WTC11 (cell line): ENCODE measurements at regions not wholly inside any gene's neighbourhood (a gene's known extent, or its start where the extent isn't known, plus 50 kb on each side); places are given as distances from the start of the nearest gene placed in this dataset.

ENCODE experiments used
- ATAC-seq: fragments of 200-7000 bp; cut with Tn5 transposase; 2 replicates; pipeline ENCODE4 v1.10.0; 2021; ENCODE audit warnings: mild to moderate bottlenecking, moderate library complexity
- CTCF ChIA-PET: fragments of 300-600 bp; sonication (Branson Sonifier 250); formaldehyde crosslinking; loops from one replicate; lab custom pipeline; 2021; ENCODE audit warnings: antibody characterized with exemption; lab: Charles Lee
- POLR2A ChIA-PET: fragments of 350-600 bp; sonication (Branson Sonifier 250); formaldehyde crosslinking; loops from one replicate; lab custom pipeline; 2021; ENCODE audit warnings: antibody characterized with exemption; lab: Charles Lee
- DNase-seq: peaks from one replicate; pipeline ENCODE4 v3.0.0; 2021; ENCODE audit warnings: low spot score
- H3K27ac Mint-ChIP-seq: 2 replicates; pipeline ENCODE4 v1.8.0; 2021; ENCODE audit warnings: mixed read lengths
- H3K27me3 Mint-ChIP-seq: 2 replicates; pipeline ENCODE4 v1.8.0; 2021; ENCODE audit warnings: low read depth, mild to moderate bottlenecking, moderate library complexity, mixed read lengths
- H3K36me3 Mint-ChIP-seq: 2 replicates; pipeline ENCODE4 v1.8.0; 2021; ENCODE audit warnings: mixed read lengths
- H3K4me1 Mint-ChIP-seq: 2 replicates; pipeline ENCODE4 v1.8.0; 2022; ENCODE audit warnings: mixed read lengths
- H3K4me3 Mint-ChIP-seq: 2 replicates; pipeline ENCODE4 v1.8.0; 2021; ENCODE audit warnings: mild to moderate bottlenecking, moderate library complexity, mixed read lengths
- H3K9me3 Mint-ChIP-seq: 2 replicates; pipeline ENCODE4 v1.8.0; 2021; ENCODE audit warnings: mixed read lengths
- E2F1 ChIP-seq: sonication (generic); formaldehyde crosslinking; IDR thresholded peaks from 2 replicates; pipeline ENCODE4 v1.8.0; 2022; ENCODE audit warnings: mild to moderate bottlenecking, missing genetic modification reagents
- E2F4 ChIP-seq: sonication (generic); formaldehyde crosslinking; IDR thresholded peaks from 2 replicates; pipeline ENCODE4 v1.8.1; 2022; ENCODE audit warnings: low read depth, mild to moderate bottlenecking, moderate library complexity, missing genetic modification reagents, borderline replicate concordance
- ESRRA ChIP-seq: sonication (generic); formaldehyde crosslinking; IDR thresholded peaks from 2 replicates; pipeline ENCODE4 v1.8.1; 2022; ENCODE audit warnings: mild to moderate bottlenecking, missing genetic modification reagents, borderline replicate concordance
- ETV6 ChIP-seq: sonication (generic); formaldehyde crosslinking; IDR thresholded peaks from 2 replicates; pipeline ENCODE4 v1.8.1; 2022; ENCODE audit warnings: mild to moderate bottlenecking, missing genetic modification reagents
- FOXP1 ChIP-seq: sonication (generic); formaldehyde crosslinking; IDR thresholded peaks from 2 replicates; pipeline ENCODE4 v1.8.0; 2022; ENCODE audit warnings: missing genetic modification reagents, mild to moderate bottlenecking, moderate library complexity, borderline replicate concordance
- IRF1 ChIP-seq: sonication (generic); formaldehyde crosslinking; IDR thresholded peaks from 2 replicates; pipeline ENCODE4 v1.8.0; 2023; ENCODE audit warnings: missing genetic modification reagents
- MYBL2 ChIP-seq: sonication (generic); formaldehyde crosslinking; IDR thresholded peaks from 2 replicates; pipeline ENCODE4 v1.8.1; 2023; ENCODE audit warnings: mild to moderate bottlenecking, moderate library complexity, missing genetic modification reagents
- NFE2L1 ChIP-seq: sonication (generic); formaldehyde crosslinking; IDR thresholded peaks from 2 replicates; pipeline ENCODE4 v1.8.1; 2023; ENCODE audit warnings: missing genetic modification reagents
- NR3C1 ChIP-seq: sonication (generic); formaldehyde crosslinking; conservative IDR thresholded peaks from 2 replicates; pipeline ENCODE4 v1.8.1; 2023; ENCODE audit warnings: low read depth, mild to moderate bottlenecking, missing genetic modification reagents
- RELA ChIP-seq: sonication (generic); formaldehyde crosslinking; IDR thresholded peaks from 2 replicates; pipeline ENCODE4 v1.8.1; 2022; ENCODE audit warnings: missing genetic modification reagents, mild to moderate bottlenecking, borderline replicate concordance
- TEAD4 ChIP-seq: sonication (generic); formaldehyde crosslinking; IDR thresholded peaks from 2 replicates; pipeline ENCODE4 v1.8.0; 2022; ENCODE audit warnings: mild to moderate bottlenecking, missing genetic modification reagents
- USF1 ChIP-seq: sonication (generic); formaldehyde crosslinking; IDR thresholded peaks from 2 replicates; pipeline ENCODE4 v1.8.0; 2022; ENCODE audit warnings: mild to moderate bottlenecking, missing genetic modification reagents
- ZBTB21 ChIP-seq: sonication (generic); formaldehyde crosslinking; IDR thresholded peaks from 2 replicates; pipeline ENCODE4 v1.8.1; 2023; ENCODE audit warnings: mild to moderate bottlenecking, missing genetic modification reagents, borderline replicate concordance
- ZNF138 ChIP-seq: sonication (generic); formaldehyde crosslinking; conservative IDR thresholded peaks from 2 replicates; pipeline ENCODE4 v1.8.1; 2022; ENCODE audit warnings: mild to moderate bottlenecking, moderate library complexity, missing genetic modification reagents
- ZNF263 ChIP-seq: sonication (generic); formaldehyde crosslinking; IDR thresholded peaks from 2 replicates; pipeline ENCODE4 v1.8.1; 2022; ENCODE audit warnings: low read depth, mild to moderate bottlenecking, moderate library complexity, missing genetic modification reagents
- ZNF317 ChIP-seq: sonication (generic); formaldehyde crosslinking; IDR thresholded peaks from 2 replicates; pipeline ENCODE4 v1.8.1; 2023; ENCODE audit warnings: low read depth, mild to moderate bottlenecking, moderate library complexity, missing genetic modification reagents, borderline replicate concordance
- ZNF423 ChIP-seq: fragments of 250-450 bp; sonication (Bioruptor Pico); IDR thresholded peaks from 2 replicates; pipeline ENCODE4 v2.1.2; 2022; ENCODE audit warnings: mild to moderate bottlenecking, moderate library complexity
- TF ChIP-seq, protein P1 (sequence below): fragments of 250-450 bp; sonication (Bioruptor Pico); IDR thresholded peaks from 2 replicates; pipeline ENCODE4 v1.8.0; 2021; ENCODE audit warnings: mild to moderate bottlenecking
- TF ChIP-seq, protein P2 (sequence below): sonication (generic); formaldehyde crosslinking; IDR thresholded peaks from 2 replicates; pipeline ENCODE4 v1.8.0; 2023; ENCODE audit warnings: mild to moderate bottlenecking, missing genetic modification reagents

DNA sequence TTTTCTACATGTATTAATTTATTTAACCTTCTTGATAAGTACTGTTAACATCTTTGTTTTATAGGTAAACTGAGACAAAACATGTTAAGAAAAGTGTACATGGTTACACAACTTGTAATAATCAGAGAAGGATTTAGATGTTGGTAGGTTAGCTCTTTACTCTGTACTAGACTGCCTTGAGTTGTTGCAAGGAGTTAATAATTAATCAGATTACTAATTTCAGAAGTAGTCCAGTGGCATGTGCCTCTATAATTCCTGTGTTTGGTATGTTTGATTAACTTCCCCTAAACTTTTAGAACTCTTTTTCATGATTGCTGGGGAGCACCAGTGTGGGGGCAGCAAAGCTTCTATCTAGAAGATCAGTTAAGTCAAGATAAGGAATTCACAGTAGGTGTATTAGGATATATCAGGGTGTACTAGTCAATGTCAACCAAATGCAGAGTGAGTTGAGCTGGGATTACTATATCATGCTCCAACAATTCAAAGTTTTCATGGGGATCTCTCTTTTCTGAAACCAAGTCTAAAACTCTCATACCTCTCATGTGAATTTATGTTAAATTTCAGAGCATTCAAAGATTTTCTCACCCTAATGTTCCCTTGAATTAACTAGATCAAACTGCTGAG, 129.7 kb upstream of the AHI1 start:
- ChIA-PET POLR2A (no interaction called here), CTCF (no interaction called here)
- peaks cover 16% of the 10 kb centered on the region for H3K9me3 Mint-ChIP-seq
- peaks cover 13% of the 10 kb centered on the region for H3K4me1 Mint-ChIP-seq
- no peaks in the 10 kb centered on the region for H3K36me3 Mint-ChIP-seq
- no peak for TF ChIP-seq USF1 (CRISPR knock-in tag)
- TF ChIP-seq ZNF423 (CRISPR knock-in tag), result no peak
- TF ChIP-seq, protein P1, sequence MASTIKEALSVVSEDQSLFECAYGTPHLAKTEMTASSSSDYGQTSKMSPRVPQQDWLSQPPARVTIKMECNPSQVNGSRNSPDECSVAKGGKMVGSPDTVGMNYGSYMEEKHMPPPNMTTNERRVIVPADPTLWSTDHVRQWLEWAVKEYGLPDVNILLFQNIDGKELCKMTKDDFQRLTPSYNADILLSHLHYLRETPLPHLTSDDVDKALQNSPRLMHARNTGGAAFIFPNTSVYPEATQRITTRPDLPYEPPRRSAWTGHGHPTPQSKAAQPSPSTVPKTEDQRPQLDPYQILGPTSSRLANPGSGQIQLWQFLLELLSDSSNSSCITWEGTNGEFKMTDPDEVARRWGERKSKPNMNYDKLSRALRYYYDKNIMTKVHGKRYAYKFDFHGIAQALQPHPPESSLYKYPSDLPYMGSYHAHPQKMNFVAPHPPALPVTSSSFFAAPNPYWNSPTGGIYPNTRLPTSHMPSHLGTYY (CRISPR knock-in tag), result no peak
- no peak for TF ChIP-seq ZNF263 (CRISPR knock-in tag)
- no peak overlapping the region for H3K27ac Mint-ChIP-seq
- H3K4me3 Mint-ChIP-seq, result no peak overlapping the region
- no peaks in the 10 kb centered on the region for H3K27me3 Mint-ChIP-seq
- ATAC-seq (no peak), DNase-seq (no peak)

DNA sequence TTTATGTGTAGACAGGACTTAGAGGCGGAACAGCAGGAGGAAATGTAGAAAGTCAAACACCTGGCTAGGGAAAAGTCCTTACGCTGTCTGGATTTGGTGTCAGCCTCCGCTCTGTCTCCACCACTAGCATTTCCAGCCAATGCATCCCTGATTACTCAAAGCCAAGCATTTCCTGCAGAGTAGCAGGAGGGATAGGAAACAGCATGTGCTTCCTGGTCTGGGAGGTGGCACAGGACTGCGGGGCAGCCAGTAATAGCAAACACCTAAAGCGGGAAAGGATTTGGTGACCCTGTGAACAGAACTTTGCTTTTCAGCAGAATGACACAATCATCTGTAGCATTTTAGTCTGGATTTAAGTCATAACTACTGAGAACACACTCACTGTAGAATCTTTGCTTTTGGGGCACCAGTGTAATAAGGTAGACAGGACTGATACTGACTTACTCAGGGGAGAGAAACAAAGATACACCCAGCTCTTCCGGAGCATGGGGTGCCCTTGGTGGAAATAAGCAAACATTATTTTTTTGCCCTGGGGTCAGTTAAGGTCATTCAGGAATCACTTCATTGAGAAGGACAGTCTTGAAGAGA, 133.3 kb upstream of the AHI1 start:
- POLR2A ChIA-PET, result no interaction called here
- DNase-seq (no peak), ATAC-seq (peak; percentile 97)
- Mint-ChIP-seq H3K27me3 (no peaks in the 10 kb centered on the region), H3K9me3 (peaks cover 9% of the 10 kb centered on the region), H3K27ac (peak overlapping the region; percentile 41; the same call in 1 of the 2 replicates), H3K4me1 (peaks cover 16% of the 10 kb centered on the region), H3K36me3 (no peaks in the 10 kb centered on the region), H3K4me3 (no peak overlapping the region)
- CTCF ChIA-PET, result no interaction called here
- no peak for TF ChIP-seq FOXP1 (CRISPR knock-in tag)
- TF ChIP-seq ZBTB21 (CRISPR knock-in tag), result 0 out of 2 replicates have a peak, but pooled peaks have one; percentile 20
- TF ChIP-seq E2F1 (CRISPR knock-in tag), result no peak

DNA sequence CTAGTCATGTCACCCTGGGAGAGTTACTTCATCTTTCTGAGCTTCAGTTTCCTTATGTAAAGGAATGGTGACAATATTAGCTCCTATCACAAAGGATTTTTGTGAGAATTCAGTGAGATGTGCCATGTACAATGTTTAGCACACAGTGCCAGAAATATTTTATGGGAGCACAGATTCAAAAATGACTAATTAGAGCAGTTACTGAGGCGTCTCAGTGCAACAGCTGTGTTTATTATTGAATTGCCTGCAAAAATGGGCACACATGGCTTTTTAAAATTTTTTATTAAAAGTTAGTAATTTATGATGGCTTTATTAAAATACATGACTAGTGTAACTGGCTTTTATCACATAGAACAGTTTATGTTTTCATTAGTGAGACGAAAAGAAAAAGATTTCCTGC, 134.3 kb upstream of the AHI1 start:
- DNase-seq (no peak), ATAC-seq (no peak)
- Mint-ChIP-seq H3K4me3 (no peak overlapping the region), H3K9me3 (no peaks in the 10 kb centered on the region; the same call in 1 of the 2 replicates), H3K27me3 (no peaks in the 10 kb centered on the region), H3K27ac (no peak overlapping the region), H3K36me3 (no peaks in the 10 kb centered on the region), H3K4me1 (peaks cover 16% of the 10 kb centered on the region)
- no peak for TF ChIP-seq E2F4 (CRISPR knock-in tag)
- TF ChIP-seq NFE2L1 (CRISPR knock-in tag), result no peak
- TF ChIP-seq ZNF138 (CRISPR knock-in tag), result no peak
- no peak for TF ChIP-seq ETV6 (CRISPR knock-in tag)
- no peak for TF ChIP-seq TEAD4 (CRISPR knock-in tag)
- TF ChIP-seq NR3C1, result no peak
- TF ChIP-seq MYBL2, result no peak
- TF ChIP-seq, protein P2, sequence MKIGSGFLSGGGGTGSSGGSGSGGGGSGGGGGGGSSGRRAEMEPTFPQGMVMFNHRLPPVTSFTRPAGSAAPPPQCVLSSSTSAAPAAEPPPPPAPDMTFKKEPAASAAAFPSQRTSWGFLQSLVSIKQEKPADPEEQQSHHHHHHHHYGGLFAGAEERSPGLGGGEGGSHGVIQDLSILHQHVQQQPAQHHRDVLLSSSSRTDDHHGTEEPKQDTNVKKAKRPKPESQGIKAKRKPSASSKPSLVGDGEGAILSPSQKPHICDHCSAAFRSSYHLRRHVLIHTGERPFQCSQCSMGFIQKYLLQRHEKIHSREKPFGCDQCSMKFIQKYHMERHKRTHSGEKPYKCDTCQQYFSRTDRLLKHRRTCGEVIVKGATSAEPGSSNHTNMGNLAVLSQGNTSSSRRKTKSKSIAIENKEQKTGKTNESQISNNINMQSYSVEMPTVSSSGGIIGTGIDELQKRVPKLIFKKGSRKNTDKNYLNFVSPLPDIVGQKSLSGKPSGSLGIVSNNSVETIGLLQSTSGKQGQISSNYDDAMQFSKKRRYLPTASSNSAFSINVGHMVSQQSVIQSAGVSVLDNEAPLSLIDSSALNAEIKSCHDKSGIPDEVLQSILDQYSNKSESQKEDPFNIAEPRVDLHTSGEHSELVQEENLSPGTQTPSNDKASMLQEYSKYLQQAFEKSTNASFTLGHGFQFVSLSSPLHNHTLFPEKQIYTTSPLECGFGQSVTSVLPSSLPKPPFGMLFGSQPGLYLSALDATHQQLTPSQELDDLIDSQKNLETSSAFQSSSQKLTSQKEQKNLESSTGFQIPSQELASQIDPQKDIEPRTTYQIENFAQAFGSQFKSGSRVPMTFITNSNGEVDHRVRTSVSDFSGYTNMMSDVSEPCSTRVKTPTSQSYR, result no peak
- no peak for TF ChIP-seq ESRRA (CRISPR knock-in tag)
- TF ChIP-seq ZNF317, result no peak
- TF ChIP-seq RELA (CRISPR knock-in tag), result no peak
- no peak for TF ChIP-seq IRF1 (CRISPR knock-in tag)
- ChIA-PET CTCF (no interaction called here), POLR2A (no interaction called here)
